ENCODE measurements at regions not wholly inside any gene's neighbourhood (a gene's known extent, or its start where the extent isn't known, plus 50 kb on each side); places are given as distances from the start of the nearest gene placed in this dataset.

- peak; percentile 43 for DNase-seq (ENCODE audit: low read depth)
- in situ Hi-C loops (cut with HindIII; ENCODE audit: low sequenced_read_pairs): no loop called here
- no peak for TF ChIP-seq CTCF (IDR thresholded peaks at IDR 0.05; ENCODE audit: low read depth, low read length, missing control alignments)
- no peak overlapping the region for H3K4me3 ChIP-seq (ENCODE audit: low read depth, low read length)
Observed at GRCh38 chr4:180560896-180561295, 1682.3 kb upstream of the TENM3 start.

- no peak for DNase-seq (ENCODE audit: low read depth)
- TF ChIP-seq CTCF (IDR thresholded peaks at IDR 0.05; ENCODE audit: low read depth, low read length, missing control alignments): no peak
- in situ Hi-C loops (cut with HindIII; ENCODE audit: low sequenced_read_pairs): no loop called here
- no peak overlapping the region for H3K4me3 ChIP-seq (ENCODE audit: low read depth, low read length)
Observed at GRCh38 chr4:180564026-180564425, 1679.2 kb upstream of the TENM3 start.

DNA sequence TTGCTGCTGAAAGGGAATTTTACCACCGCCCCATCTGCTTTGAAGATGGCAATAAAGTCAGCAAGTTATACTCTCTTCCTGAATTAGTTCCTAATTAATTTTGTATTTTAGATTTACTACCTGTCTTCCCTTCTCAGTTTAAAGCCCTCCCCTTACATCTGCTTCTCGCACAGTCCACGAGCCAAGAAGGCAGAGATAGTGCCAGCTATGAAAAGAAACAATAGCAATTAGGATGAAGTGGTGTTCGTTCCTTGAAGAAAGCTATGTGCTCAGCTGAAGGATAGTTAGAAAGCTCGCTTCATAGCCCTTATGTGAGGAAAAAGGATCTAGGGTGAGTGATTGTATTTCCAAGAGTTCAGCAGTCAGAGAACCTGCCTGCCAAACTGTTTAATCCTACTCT is 1678.8 kb upstream of the TENM3 start:
- DNase-seq (ENCODE audit: low read depth): no peak
- in situ Hi-C loops (cut with HindIII; ENCODE audit: low sequenced_read_pairs): no loop called here
- no peak for TF ChIP-seq CTCF (IDR thresholded peaks at IDR 0.05; ENCODE audit: low read depth, low read length, missing control alignments)
- no peak overlapping the region for H3K4me3 ChIP-seq (ENCODE audit: low read depth, low read length)

GRCh38 chr4:180565856-180566431 is 1677.3 kb upstream of the TENM3 start:
- no peak for DNase-seq (ENCODE audit: low read depth)
- no peak overlapping the region for H3K4me3 ChIP-seq (ENCODE audit: low read depth, low read length)
- in situ Hi-C loops (cut with HindIII; ENCODE audit: low sequenced_read_pairs): no loop called here
- TF ChIP-seq CTCF (IDR thresholded peaks at IDR 0.05; ENCODE audit: low read depth, low read length, missing control alignments): no peak

DNA sequence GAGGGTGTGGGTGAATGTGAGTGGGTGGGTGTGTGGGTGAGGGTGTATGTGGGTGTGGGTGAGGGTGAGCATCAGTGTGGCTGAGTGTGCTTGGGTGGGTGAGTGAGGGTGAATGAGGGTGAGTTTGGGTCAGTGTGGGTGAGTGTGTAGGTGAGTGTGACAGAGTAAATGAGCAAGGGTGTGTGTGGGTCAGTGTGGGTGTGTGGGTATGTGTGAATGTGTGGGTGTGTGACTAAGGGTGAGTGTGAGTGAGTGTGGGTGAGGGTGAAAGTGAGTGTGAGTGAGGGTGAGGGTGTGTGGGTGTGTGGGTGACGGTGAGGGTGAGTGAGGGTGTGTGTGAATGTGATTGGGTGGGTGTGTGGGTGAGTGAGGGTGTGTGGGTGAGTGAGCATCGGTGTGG is 1676.7 kb upstream of the TENM3 start:
- H3K4me3 ChIP-seq (ENCODE audit: low read depth, low read length): no peak overlapping the region
- in situ Hi-C loops (cut with HindIII; ENCODE audit: low sequenced_read_pairs): no loop called here
- DNase-seq (ENCODE audit: low read depth): no peak
- no peak for TF ChIP-seq CTCF (IDR thresholded peaks at IDR 0.05; ENCODE audit: low read depth, low read length, missing control alignments)

GRCh38 chr4:180567080-180567479 is 1676.1 kb upstream of the TENM3 start:
- no peak for DNase-seq (ENCODE audit: low read depth)
- no peak overlapping the region for H3K4me3 ChIP-seq (ENCODE audit: low read depth, low read length)
- in situ Hi-C loops (cut with HindIII; ENCODE audit: low sequenced_read_pairs): no loop called here
- TF ChIP-seq CTCF (IDR thresholded peaks at IDR 0.05; ENCODE audit: low read depth, low read length, missing control alignments): no peak

All from astrocyte of the cerebellum (primary cell).